NCI-H1694 (cell line): ENCODE measurements at regions not wholly inside any gene's neighbourhood (a gene's known extent, or its start where the extent isn't known, plus 50 kb on each side); places are given as distances from the start of the nearest gene placed in this dataset.

ENCODE experiments used
- DNase-seq: peaks from one replicate; lab custom pipeline; 2025; lab: John Stamatoyannopoulos, UW

GRCh38 chr5:74316064-74316603 is 324.4 kb downstream of the ENC1 start:
- DNase-seq: no peak

- DNase-seq: no peak
Measured at GRCh38 chr5:74314906-74315305, 325.6 kb downstream of the ENC1 start.

GRCh38 chr5:74313896-74314295 is 326.6 kb downstream of the ENC1 start:
- DNase-seq: no peak

GRCh38 chr5:74312746-74313145 is 327.8 kb downstream of the ENC1 start:
- no peak for DNase-seq

- DNase-seq: no peak
Measured at GRCh38 chr5:74311961-74312360, 328.6 kb downstream of the ENC1 start.

GRCh38 chr5:74310997-74311930 is 329.3 kb downstream of the ENC1 start:
- DNase-seq: no peak

GRCh38 chr5:74310386-74310785 is 330.1 kb downstream of the ENC1 start:
- DNase-seq: no peak

GRCh38 chr5:74309050-74309449 is 331.5 kb downstream of the ENC1 start:
- no peak for DNase-seq

GRCh38 chr5:74306845-74307244 is 333.7 kb downstream of the ENC1 start:
- no peak for DNase-seq

- no peak for DNase-seq
Measured at GRCh38 chr5:74304536-74304935, 336.0 kb downstream of the ENC1 start.

- no peak for DNase-seq
Measured at GRCh38 chr5:74303578-74303977, 336.9 kb downstream of the ENC1 start.

GRCh38 chr5:74301576-74301975 is 339.0 kb downstream of the ENC1 start:
- no peak for DNase-seq

GRCh38 chr5:74300808-74301389 is 339.6 kb downstream of the ENC1 start:
- no peak for DNase-seq

- DNase-seq: no peak
Measured at GRCh38 chr5:74299833-74300232, 340.7 kb downstream of the ENC1 start.

GRCh38 chr5:74296685-74297408 is 343.7 kb downstream of the ENC1 start:
- DNase-seq: peak; percentile 89

GRCh38 chr5:74295676-74296075 is 344.9 kb downstream of the ENC1 start:
- no peak for DNase-seq

GRCh38 chr5:74295141-74295540 is 345.4 kb downstream of the ENC1 start:
- no peak for DNase-seq

- no peak for DNase-seq
Measured at GRCh38 chr5:74294231-74294705, 346.3 kb downstream of the ENC1 start.

- no peak for DNase-seq
Measured at GRCh38 chr5:74293182-74293581, 347.3 kb downstream of the ENC1 start.

GRCh38 chr5:74290634-74291241 is 349.8 kb downstream of the ENC1 start:
- no peak for DNase-seq

GRCh38 chr5:74289691-74290090 is 350.8 kb downstream of the ENC1 start:
- no peak for DNase-seq

GRCh38 chr5:74289238-74289637 is 351.3 kb downstream of the ENC1 start:
- DNase-seq: no peak
